ENCODE measurements at regions not wholly inside any gene's neighbourhood (a gene's known extent, or its start where the extent isn't known, plus 50 kb on each side); places are given as distances from the start of the nearest gene placed in this dataset.

GRCh38 chr1:115214098-115214497 is 124.0 kb downstream of the NGF start (continued):
- TF ChIP-seq POU6F1 (CRISPR knock-in tag; IDR thresholded peaks at IDR 0.05; ENCODE audit: borderline replicate concordance, low read depth): no peak
- no peak for TF ChIP-seq ZNF565 (CRISPR knock-in tag; conservative IDR thresholded peaks at IDR 0.05; ENCODE audit: low read depth)
- no peak for TF ChIP-seq ZFP30 (CRISPR knock-in tag; IDR thresholded peaks at IDR 0.05)
- TF ChIP-seq PATZ1 (CRISPR knock-in tag; IDR thresholded peaks at IDR 0.05; ENCODE audit: borderline replicate concordance): no peak
- TF ChIP-seq CSRNP3 (CRISPR knock-in tag; IDR thresholded peaks at IDR 0.05): no peak

GRCh38 chr1:115213130-115213529 is 123.8 kb upstream of the TSPAN2 start:
- TF ChIP-seq TSHZ2 (CRISPR knock-in tag; IDR thresholded peaks at IDR 0.05) (no peak), BACH2 (CRISPR knock-in tag; IDR thresholded peaks at IDR 0.05; ENCODE audit: borderline replicate concordance) (no peak), ZNF70 (CRISPR knock-in tag; IDR thresholded peaks at IDR 0.05) (no peak), GLIS3 (CRISPR knock-in tag; IDR thresholded peaks at IDR 0.05) (no peak), OSR1 (CRISPR knock-in tag; IDR thresholded peaks at IDR 0.05) (no peak), ESRRG (CRISPR knock-in tag; IDR thresholded peaks at IDR 0.05) (no peak), ARNTL (CRISPR knock-in tag; IDR thresholded peaks at IDR 0.05; ENCODE audit: borderline replicate concordance, low read depth) (no peak), POU6F1 (CRISPR knock-in tag; IDR thresholded peaks at IDR 0.05; ENCODE audit: borderline replicate concordance, low read depth) (no peak), CREB5 (CRISPR knock-in tag; IDR thresholded peaks at IDR 0.05; ENCODE audit: low read depth) (no peak), ZNF8 (CRISPR knock-in tag; IDR thresholded peaks at IDR 0.05) (no peak), CSDC2 (CRISPR knock-in tag; IDR thresholded peaks at IDR 0.05) (no peak), PPARA (CRISPR knock-in tag; IDR thresholded peaks at IDR 0.05; ENCODE audit: borderline replicate concordance) (no peak), ISL1 (CRISPR knock-in tag; IDR thresholded peaks at IDR 0.05) (no peak), RARB (CRISPR knock-in tag; IDR thresholded peaks at IDR 0.05) (no peak), TCF4 (CRISPR knock-in tag; IDR thresholded peaks at IDR 0.05; ENCODE audit: borderline replicate concordance) (no peak)
- no peak for ATAC-seq

GRCh38 chr1:115211071-115211745 is 121.9 kb upstream of the TSPAN2 start:
- no peak for ATAC-seq
- no peak for TF ChIP-seq RARB (CRISPR knock-in tag; IDR thresholded peaks at IDR 0.05)
- TF ChIP-seq BACH2 (CRISPR knock-in tag; IDR thresholded peaks at IDR 0.05; ENCODE audit: borderline replicate concordance): no peak
- no peak for TF ChIP-seq ZFP30 (CRISPR knock-in tag; IDR thresholded peaks at IDR 0.05)
- TF ChIP-seq SNAI2 (CRISPR knock-in tag; IDR thresholded peaks at IDR 0.05): no peak
- TF ChIP-seq TCF4 (CRISPR knock-in tag; IDR thresholded peaks at IDR 0.05; ENCODE audit: borderline replicate concordance): no peak
- TF ChIP-seq ZNF70 (CRISPR knock-in tag; IDR thresholded peaks at IDR 0.05): no peak
- TF ChIP-seq ZNF8 (CRISPR knock-in tag; IDR thresholded peaks at IDR 0.05): no peak
- no peak for TF ChIP-seq TOX (CRISPR knock-in tag; IDR thresholded peaks at IDR 0.05; ENCODE audit: borderline replicate concordance)
- TF ChIP-seq ZC3H10 (CRISPR knock-in tag; IDR thresholded peaks at IDR 0.05): no peak
- TF ChIP-seq TSHZ2 (CRISPR knock-in tag; IDR thresholded peaks at IDR 0.05): no peak
- TF ChIP-seq CSRNP3 (CRISPR knock-in tag; IDR thresholded peaks at IDR 0.05): no peak

Data from SK-N-SH treated with all-trans-retinoic acid at 6 μM for 48 hours (cell line).